ENCODE measurements at regions not wholly inside any gene's neighbourhood (a gene's known extent, or its start where the extent isn't known, plus 50 kb on each side); places are given as distances from the start of the nearest gene placed in this dataset.

- TF ChIP-seq EZH2phosphoT487 (IDR thresholded peaks at IDR 0.05; ENCODE audit: insufficient read depth, low read depth) = no peak
- no peak for TF ChIP-seq EZH2 (IDR thresholded peaks at IDR 0.05; ENCODE audit: insufficient read depth, poor library complexity, severe bottlenecking)
Measured at GRCh38 chr1:239742416-239743109, 349.1 kb upstream of the FMN2 start.

Data from GM23248 (cell line).